ENCODE measurements at regions not wholly inside any gene's neighbourhood (a gene's known extent, or its start where the extent isn't known, plus 50 kb on each side); places are given as distances from the start of the nearest gene placed in this dataset.

DNA sequence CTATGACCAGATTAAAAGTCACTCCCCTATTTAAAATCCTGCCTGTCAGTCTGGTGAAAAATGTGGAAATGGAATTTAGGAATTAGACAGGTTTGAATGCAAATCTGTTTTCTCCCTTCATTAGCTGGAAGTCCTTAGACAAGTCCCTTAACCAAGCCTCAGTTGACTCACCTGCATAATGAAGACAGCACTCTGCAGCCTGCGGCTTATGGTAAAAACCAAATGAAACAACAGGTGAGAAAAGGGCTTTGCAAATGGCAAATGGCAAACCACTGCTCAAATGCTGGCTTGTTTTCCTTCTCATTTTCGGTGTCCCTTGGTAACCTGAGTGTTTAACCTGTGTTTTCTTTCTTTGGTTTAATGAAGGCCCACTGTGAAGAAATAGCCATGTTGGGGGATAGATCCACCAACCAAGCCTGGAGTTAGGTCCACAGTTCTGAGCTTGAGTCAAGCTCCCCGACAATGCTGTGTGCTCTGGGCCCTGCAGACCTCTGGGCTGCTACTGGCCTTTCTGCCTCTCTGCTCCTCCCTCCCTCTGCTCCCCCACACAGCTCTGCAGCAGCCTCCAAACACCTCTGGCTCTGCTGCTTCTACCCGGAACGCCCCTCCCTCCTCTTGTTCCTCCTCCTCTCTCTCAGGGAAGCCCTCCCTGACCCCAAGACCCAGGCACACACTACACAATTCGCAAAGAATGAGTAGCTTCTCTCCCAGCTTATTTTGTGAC lies 641.8 kb downstream of the MATN1 start:
- TF ChIP-seq, protein P1, sequence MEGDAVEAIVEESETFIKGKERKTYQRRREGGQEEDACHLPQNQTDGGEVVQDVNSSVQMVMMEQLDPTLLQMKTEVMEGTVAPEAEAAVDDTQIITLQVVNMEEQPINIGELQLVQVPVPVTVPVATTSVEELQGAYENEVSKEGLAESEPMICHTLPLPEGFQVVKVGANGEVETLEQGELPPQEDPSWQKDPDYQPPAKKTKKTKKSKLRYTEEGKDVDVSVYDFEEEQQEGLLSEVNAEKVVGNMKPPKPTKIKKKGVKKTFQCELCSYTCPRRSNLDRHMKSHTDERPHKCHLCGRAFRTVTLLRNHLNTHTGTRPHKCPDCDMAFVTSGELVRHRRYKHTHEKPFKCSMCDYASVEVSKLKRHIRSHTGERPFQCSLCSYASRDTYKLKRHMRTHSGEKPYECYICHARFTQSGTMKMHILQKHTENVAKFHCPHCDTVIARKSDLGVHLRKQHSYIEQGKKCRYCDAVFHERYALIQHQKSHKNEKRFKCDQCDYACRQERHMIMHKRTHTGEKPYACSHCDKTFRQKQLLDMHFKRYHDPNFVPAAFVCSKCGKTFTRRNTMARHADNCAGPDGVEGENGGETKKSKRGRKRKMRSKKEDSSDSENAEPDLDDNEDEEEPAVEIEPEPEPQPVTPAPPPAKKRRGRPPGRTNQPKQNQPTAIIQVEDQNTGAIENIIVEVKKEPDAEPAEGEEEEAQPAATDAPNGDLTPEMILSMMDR (IDR thresholded peaks at IDR 0.05) = no peak
- TF ChIP-seq POLR2A (IDR thresholded peaks at IDR 0.05) = no peak

Measured in ovary (tissue), 3 donors.